Fibroblast of gingiva (primary cell): ENCODE measurements at regions not wholly inside any gene's neighbourhood (a gene's known extent, or its start where the extent isn't known, plus 50 kb on each side); places are given as distances from the start of the nearest gene placed in this dataset.

Experiments
- DNase-seq: peaks from one replicate; pipeline ENCODE4 v3.0.0-alpha.2; 2011; ENCODE audit warnings: low read depth

DNA sequence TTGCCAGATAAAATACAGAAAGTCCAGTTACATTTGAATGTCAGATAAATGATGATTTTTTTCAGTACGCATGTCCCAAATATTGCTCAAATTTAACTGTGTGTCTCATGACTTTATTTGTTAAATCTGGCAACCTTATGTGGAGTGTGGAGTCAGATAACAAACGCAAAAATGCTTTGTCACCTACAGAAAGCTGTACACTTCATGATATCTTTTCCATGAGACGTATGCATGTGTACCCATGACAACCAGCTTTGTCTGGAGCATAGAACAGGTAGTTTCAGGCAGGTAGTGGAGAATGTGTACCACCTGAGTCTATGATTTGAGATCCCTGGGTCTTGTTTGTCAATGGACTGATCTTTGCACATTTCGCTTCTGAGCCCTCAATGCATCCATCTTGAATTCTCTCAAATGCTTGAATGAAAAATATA lies 105.5 kb upstream of the CPEB4 start:
- peak; percentile 14 for DNase-seq

DNA sequence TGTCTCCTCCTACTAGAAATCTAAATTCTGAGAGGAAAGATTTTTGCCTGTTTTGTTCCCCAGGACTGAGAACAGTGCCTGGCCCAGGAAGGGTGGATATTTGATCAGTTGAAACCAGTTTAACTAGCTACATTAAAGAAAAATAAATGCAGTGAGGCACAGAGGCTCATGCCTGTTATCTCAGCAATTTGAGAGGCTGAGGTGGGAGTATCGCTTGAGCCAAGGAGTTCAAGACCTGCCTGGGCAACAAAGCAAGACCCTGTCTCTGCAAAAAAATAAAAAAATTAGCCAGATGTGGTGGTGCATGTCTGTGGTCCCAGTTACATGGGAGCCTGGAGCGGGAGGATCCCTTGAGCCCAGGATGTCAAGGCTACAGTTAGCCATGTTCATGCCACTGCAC lies 104.8 kb upstream of the CPEB4 start:
- DNase-seq: no peak

- no peak for DNase-seq
Observed at GRCh38 chr5:173785400-173785799, 102.7 kb upstream of the CPEB4 start.

- DNase-seq: no peak
Observed at GRCh38 chr5:173785866-173786265, 102.3 kb upstream of the CPEB4 start.

DNA sequence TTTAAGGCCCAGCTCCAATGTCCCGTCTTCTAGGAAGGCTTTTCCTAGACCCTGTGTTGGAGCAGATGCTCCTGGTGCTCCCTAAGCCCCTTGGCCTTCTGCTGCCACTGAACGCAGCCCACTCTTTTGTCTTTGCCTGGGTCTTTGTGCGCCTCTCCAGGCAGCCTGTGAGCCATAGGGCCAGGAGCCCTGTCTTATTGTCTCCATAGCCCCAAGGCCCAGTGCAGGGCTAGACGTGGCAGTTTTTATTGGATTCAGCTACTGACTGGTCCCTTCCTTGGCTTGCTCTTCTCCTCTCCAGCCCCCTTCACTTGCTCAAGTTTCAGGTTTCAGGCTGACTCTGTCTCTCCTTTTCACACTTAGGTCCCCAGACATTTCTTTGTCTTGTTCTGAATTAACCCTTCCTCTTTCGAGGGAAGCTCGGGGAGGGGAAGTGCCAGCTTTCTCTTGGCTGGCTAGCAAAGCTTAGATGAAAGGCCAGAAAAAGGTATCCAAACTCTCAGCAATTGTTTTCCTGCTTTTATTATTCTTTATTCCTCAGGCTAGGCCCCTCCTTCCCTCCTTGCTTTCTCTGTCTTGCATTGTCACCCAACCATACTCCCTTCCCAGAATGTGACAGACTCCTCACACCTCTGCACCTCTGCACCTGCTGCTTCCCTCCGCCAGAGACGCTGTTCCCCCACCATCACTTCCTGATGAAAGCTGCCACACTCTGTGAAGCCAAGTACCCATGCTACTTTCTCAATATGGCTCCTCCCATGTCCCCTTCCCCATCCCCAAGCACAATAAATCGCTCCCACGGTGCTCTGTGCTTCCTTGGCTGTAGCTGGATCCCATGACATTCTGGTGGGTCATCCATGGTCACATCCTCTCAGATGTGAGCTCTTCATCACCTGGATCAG lies 101.6 kb upstream of the CPEB4 start:
- no peak for DNase-seq

DNA sequence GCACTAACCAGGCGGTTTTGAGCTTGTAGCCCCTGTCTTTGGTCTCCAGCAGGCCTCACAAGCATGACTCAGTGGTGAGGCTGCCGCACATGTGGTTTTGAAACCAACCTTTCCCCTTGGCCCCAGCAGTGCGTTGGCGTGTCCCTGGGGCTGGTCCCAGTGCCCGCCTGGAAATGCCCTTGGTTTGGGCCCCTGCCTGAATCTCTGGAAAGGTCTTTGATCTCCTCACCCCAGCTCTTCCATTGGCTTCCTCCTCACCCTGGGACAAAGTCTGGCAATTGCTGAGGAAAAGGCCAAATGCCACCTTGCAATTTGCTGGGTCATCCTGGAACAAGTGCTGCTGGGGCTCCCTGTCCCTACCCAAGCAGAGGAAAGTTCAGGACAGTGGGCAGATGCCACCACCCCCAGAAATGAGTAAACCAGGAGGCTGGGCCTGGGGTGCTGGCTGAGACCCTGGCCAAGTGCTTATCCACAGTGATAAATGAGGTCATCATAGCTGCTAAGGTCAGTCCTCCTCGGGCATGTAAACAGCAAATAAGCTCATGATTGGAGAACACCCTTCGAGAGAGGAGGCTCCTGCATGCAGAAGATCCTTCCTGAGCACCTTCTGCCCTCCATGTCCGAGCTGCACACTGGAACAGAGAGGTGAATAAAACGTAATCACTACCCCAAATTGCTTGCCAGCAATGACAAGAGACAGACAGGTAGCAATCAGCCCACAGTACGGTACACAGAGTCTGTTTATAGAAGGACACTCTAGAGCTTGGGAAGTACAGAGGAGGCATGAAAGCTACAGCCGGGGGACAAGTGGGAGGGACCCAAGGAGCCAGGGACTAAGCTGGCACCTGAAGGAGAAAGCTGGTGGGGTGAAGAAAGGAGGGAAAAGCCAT lies 98.9 kb upstream of the CPEB4 start:
- DNase-seq: peak; percentile 82

GRCh38 chr5:173790177-173790719 lies 97.9 kb upstream of the CPEB4 start:
- no peak for DNase-seq

DNA sequence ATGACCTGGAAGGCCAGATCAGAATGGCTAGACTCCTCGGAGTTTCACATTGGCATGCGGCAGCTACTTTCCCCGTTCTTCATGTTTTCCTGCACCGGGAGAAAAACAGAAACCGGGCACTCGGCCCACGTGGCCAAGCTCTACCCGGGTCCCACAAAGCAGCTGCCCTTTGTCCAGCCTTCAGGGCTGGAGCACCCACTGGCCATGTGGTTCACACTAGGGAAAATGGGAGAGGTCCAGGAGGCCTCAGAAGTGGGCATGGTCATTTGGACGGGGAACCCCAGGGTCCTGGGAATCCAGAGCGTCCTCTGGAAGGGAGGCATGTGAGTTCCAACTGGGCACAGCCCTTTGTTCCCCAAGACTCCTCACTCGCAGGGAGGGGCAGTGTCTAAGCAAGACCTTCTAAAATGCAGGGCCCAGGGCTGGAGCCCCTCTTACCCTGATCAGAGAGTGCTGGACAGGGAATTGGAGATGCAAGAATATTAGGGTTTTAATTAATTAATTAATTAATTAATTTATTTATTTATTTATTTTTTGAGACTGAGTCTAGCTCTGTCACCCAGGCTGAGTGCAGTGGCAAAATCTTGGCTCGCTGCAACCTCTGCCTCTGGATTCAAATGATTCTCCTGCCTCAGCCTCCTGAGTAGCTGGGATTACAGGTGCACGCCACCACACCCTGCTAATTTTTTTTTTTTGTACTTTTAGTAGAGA lies 97.2 kb upstream of the CPEB4 start:
- DNase-seq: no peak

GRCh38 chr5:173791878-173792277 lies 96.3 kb upstream of the CPEB4 start:
- DNase-seq: no peak

GRCh38 chr5:173792781-173793547 lies 95.2 kb upstream of the CPEB4 start:
- no peak for DNase-seq

- DNase-seq: no peak
Observed at GRCh38 chr5:173793648-173794548, 94.3 kb upstream of the CPEB4 start.

DNA sequence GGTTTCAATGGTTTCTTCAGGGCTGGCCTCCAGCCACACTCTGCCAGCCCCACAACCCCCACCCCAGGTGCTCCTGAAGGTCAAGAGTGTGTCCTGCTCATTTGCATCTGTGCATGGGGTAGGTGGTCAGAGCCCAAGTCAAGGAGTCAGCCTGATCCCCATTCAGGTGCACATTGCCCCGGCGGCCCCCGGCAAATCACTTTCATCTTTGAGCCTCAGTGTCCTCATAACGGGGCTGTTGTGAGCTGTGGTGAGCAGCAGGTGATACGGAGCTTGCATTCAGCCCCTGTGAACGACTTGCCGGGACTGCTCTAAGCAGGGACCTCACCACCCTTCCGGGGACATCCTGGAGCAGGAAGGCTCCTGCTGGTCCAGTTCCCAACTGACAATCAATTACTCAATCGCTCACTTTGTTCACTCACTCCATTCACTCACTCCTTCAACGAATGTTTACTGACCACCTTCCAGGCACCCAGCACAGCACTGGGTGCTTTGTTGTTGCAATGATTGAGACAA lies 93.2 kb upstream of the CPEB4 start:
- no peak for DNase-seq

DNA sequence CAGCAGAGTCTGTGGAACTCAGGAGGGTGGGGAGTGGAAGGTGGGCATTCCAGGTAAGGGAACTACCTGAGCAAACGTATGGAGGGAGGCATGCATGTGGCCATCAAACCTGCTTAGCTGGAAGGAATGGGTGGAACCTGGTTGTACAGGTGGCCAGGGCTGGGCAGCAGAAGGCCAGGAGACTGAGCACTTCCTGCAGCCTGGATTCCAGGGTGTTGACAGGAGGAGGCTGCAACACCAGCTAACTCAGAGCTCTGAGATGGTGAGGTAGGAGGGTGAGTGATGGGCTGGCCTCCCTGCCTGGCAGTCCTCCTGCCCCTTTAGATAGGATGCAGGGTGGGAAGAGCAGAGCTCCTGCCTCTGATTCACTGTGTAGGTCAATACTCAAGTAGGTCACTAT lies 92.5 kb upstream of the CPEB4 start:
- no peak for DNase-seq

GRCh38 chr5:173796721-173797495 lies 91.2 kb upstream of the CPEB4 start:
- no peak for DNase-seq

DNA sequence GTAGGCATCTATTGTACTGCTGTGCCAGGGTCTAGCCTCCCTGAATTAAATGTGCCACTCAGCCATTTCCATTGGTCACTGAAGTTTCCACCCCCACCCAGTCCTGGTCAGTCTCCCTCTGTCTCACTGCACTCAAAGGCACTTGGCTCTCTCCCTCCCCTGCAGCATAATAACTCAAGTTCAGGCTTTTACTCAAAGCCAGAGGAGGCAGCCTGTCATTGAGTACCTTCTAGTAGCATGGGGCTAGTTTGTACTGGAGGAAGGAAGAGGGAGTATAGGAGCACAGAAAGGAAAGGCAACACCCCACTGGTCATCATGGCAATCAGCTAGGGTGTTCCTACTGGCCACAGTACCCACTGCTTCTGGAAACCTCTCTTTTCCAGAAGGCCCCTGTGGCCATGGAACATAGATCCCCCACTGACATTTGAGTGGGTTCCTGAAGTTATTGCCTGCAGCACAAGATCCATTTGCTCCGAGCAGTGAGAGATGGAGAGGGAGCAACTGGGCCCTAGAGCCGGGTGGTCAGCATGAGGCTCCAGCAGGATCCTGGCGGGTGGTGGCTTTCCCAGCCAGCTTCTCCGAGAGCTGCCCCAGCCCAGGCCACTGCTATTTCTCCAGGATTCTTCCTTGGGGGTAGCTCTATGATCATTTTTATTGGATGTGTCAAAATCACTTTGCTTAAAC lies 89.9 kb upstream of the CPEB4 start:
- no peak for DNase-seq

- DNase-seq: no peak
Observed at GRCh38 chr5:173800340-173800739, 87.8 kb upstream of the CPEB4 start.

DNA sequence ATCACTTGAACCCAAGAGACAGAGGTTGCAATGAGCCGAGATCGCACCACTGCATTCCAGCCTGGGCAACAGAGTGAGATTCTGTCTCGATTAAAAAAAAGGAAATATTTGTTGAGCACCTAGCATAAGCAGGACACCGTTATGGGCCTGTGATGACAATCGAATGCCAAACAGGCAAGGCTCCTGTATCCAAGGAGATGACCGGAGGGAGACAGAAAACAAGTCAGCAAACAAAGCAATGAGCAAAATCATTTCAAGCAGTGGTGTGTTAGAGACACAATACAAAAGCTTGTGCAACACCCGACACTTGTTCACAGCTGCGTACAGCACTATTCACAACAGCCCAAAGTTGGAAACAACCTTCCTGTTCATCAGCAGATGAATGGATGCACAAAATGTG lies 87.1 kb upstream of the CPEB4 start:
- DNase-seq: no peak

DNA sequence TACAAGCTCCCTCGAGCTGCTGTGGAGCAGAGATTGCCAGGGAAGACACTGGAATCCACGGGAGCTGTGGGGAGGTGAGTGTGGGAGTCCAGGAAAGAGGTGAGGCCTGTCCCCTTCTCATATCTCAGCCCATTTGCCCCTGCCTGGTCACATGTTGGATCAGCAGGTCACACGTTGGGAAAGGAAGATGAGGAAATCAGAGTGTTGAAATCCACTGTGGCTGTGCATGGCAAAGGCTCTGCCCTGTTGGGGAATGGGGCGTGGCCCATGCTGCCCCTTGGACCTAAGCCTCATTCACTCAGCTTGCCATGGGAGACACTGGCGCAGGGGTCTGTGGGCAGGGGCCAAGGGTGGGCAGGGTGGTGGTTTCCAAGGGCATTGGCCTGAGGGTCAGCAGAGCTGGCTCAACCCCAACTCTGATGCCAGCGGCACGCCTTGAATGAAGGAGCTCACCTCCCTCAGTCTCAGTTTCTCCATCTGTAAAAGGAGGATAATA lies 85.4 kb upstream of the CPEB4 start:
- peak; percentile 85 for DNase-seq
